Naive B cell (primary cell): ENCODE measurements at regions not wholly inside any gene's neighbourhood (a gene's known extent, or its start where the extent isn't known, plus 50 kb on each side); places are given as distances from the start of the nearest gene placed in this dataset.
A peak's percentile ranks its signal among the peaks of the same experiment; 100 is the strongest.
"Not testable (repeated sequence)": the region's sequence is repeated elsewhere in the genome, so short reads cannot be mapped to it uniquely, and the experiment has no call there.

ENCODE experiments used
- ATAC-seq, 2 donors: fragments of 150-1000 bp; cut with Tn5 transposase; 2 replicates each; pipeline ENCODE4 v1.10.0; 2021; ENCODE audit warnings: low read depth in 2 of 2, mild to moderate bottlenecking in 2 of 2, moderate library complexity in 2 of 2
- DNase-seq: peaks from one replicate; pipeline ENCODE4 v3.0.0; 2022
- H3K27ac Mint-ChIP-seq, 6 donors: one replicate each; pipeline ENCODE4 v1.8.0; 2020 to 2022; ENCODE audit warnings: mild to moderate bottlenecking in 6 of 6, mixed read lengths in 6 of 6, moderate library complexity in 5 of 6, inconsistent platforms in 2 of 6
- H3K27me3 Mint-ChIP-seq, 3 donors: one replicate each; pipeline ENCODE4 v1.8.0; 2021 to 2022; ENCODE audit warnings: mixed read lengths in 3 of 3, mild to moderate bottlenecking in 1 of 3
- H3K36me3 Mint-ChIP-seq, 2 donors: one replicate each; pipeline ENCODE4 v1.8.0; 2020 to 2022; ENCODE audit warnings: mixed read lengths in 2 of 2, inconsistent platforms in 1 of 2, mild to moderate bottlenecking in 1 of 2
- H3K4me1 Mint-ChIP-seq, 3 donors: one replicate each; pipeline ENCODE4 v1.8.0; 2020 to 2022; ENCODE audit warnings: mixed read lengths in 3 of 3, inconsistent platforms in 1 of 3, mild to moderate bottlenecking in 1 of 3, moderate library complexity in 1 of 3
- H3K4me3 Mint-ChIP-seq, 8 donors: one replicate each; pipeline ENCODE4 v1.8.0; 2020 to 2022; ENCODE audit warnings: mild to moderate bottlenecking in 8 of 8, mixed read lengths in 8 of 8, moderate library complexity in 8 of 8, inconsistent platforms in 2 of 8
- H3K9me3 Mint-ChIP-seq, 7 donors: one replicate each; pipeline ENCODE4 v1.8.0; 2020 to 2022; ENCODE audit warnings: mixed read lengths in 7 of 7, mild to moderate bottlenecking in 5 of 7, inconsistent platforms in 2 of 7, moderate library complexity in 1 of 7

DNA sequence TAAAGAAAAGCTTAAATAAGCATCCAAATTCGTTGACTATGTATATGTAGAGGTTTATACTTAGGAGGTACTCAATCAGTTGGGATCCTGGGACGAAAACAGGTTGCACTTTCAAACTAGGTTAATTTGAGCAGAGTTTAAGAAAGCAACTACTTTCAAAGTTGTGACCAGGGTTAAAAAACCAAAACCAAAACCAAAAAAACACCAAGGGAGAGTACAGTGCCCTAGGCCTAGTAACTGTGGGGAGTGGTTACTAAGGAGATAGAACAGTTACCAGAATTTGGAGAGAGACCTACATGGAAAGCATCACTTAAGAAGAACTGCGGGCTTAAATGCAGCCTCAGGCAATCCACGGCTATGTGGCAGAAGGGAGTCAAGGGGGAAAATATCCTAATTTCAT lies 148.3 kb downstream of the JRKL start:
- Mint-ChIP-seq H3K27me3 (no peaks in the 10 kb centered on the region), H3K27ac (no peak overlapping the region), H3K36me3 (no peaks in the 10 kb centered on the region), H3K9me3 (peaks cover 0 to 9% (median 7%) of the 10 kb centered on the region in 7 donors), H3K4me3 (no peak overlapping the region), H3K4me1 (no peaks in the 10 kb centered on the region)
- DNase-seq = no peak
- ATAC-seq = no peak

DNA sequence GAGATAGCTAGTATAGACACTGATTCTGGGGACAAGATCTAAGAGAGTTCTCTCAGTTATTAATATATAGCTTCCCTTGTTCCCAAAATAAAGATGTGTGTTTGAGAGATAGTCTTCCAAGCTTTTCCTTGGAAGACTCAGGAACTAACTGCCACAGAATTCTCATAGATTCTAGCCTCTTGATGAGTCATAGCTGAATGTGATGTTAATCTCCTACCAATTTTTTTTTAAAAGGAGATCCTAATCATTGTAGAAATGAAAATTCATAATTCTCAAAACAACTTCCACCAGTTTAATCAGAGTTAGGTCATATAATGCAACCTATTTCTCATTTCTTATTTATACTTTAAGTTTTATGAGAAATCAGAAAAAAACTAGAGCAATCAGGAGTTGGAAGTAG lies 148.8 kb downstream of the JRKL start:
- DNase-seq = no peak
- Mint-ChIP-seq H3K4me3 (no peak overlapping the region), H3K27me3 (no peaks in the 10 kb centered on the region), H3K4me1 (no peaks in the 10 kb centered on the region), H3K9me3 (peaks cover 0 to 5% (median 3%) of the 10 kb centered on the region in 7 donors), H3K36me3 (no peaks in the 10 kb centered on the region), H3K27ac (no peak overlapping the region)
- ATAC-seq = no peak

DNA sequence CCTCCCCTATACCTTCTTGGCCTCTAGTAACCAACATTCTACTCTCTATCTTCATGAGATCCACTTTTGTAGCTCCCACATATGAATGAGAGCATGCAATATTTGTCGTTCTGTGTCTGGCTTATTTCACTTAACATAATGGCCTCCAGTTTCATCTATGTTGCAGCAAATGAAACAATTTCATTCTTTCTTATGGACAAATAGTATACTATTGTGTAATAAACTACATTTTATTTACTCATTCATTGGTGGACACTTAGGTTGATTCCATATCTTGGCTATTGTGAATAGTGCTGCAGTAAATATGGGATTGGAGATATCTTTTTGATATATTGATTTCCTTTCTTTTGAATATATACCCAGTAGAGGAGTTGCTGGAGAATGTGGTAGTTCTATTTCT lies 151.1 kb downstream of the JRKL start:
- Mint-ChIP-seq H3K4me1 (no peaks in the 10 kb centered on the region), H3K9me3 (peaks cover 0 to 3% (median 0%) of the 10 kb centered on the region in 7 donors), H3K27me3 (peaks cover 0 to under 1% (median 0%) of the 10 kb centered on the region in 3 donors), H3K36me3 (no peaks in the 10 kb centered on the region), H3K4me3 (no peak overlapping the region), H3K27ac (no peak overlapping the region)
- ATAC-seq (no peak), DNase-seq (no peak)

GRCh38 chr11:96543177-96543576 lies 153.4 kb downstream of the JRKL start:
- no peaks in the 10 kb centered on the region for H3K4me1 Mint-ChIP-seq
- no peak overlapping the region for H3K4me3 Mint-ChIP-seq
- no peak for ATAC-seq
- H3K36me3 Mint-ChIP-seq = no peaks in the 10 kb centered on the region
- H3K9me3 Mint-ChIP-seq = peaks cover 0 to 3% (median 0%) of the 10 kb centered on the region in 7 donors
- H3K27ac Mint-ChIP-seq = no peak overlapping the region
- H3K27me3 Mint-ChIP-seq = peaks cover 0 to 8% (median 5%) of the 10 kb centered on the region in 3 donors
- no peak for DNase-seq

DNA sequence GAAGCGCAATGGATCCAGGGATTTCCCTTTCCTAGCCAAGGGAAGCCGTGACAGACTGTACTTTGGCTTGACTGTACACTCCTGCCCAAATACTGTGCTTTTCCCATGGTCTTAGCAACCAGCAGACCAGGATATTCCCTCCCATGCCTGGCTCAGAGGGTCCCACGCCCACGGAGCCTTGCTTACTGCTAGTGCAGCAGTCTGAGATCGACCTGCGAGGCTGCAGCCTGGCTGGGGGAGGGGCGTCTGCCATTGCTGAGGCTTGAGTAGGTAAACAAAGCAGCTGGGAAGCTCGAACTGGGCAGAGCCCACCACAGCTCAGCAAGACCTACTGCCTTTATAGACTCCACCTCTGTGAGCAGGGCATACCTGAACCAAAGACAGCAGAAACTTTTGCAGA lies 155.4 kb downstream of the JRKL start:
- H3K27ac Mint-ChIP-seq, H3K36me3 Mint-ChIP-seq, H3K4me1 Mint-ChIP-seq, DNase-seq, H3K27me3 Mint-ChIP-seq, H3K9me3 Mint-ChIP-seq, H3K4me3 Mint-ChIP-seq, ATAC-seq: not testable (repeated sequence)

DNA sequence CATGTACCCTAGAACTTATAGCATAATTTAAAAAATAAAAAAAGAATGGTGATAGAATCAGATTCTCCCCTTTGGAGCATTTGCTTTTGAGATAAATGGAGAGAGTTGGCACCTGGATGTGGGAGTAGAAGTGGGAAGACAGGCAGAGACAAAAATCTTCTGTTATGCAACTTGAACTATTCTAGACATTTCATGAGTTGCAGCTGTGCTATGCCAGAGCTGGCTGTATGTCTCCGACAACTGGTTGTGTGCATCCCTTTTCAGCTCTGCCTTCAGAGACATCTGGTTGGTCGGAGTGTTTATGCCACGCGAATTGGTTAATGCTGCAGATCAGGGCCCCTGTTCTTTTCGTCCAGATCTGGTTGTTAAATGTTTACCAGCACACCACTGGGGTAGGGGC lies 161.3 kb downstream of the JRKL start:
- Mint-ChIP-seq H3K36me3 (no peaks in the 10 kb centered on the region), H3K4me3 (no peak overlapping the region), H3K9me3 (peaks cover 0 to 4% (median 1%) of the 10 kb centered on the region in 7 donors), H3K4me1 (no peaks in the 10 kb centered on the region), H3K27me3 (peaks cover 0 to 6% (median 1%) of the 10 kb centered on the region in 3 donors), H3K27ac (no peak overlapping the region)
- DNase-seq (no peak), ATAC-seq (no peak)

- no peak overlapping the region for H3K4me3 Mint-ChIP-seq
- peaks cover 0 to 7% (median 2%) of the 10 kb centered on the region in 7 donors for H3K9me3 Mint-ChIP-seq
- ATAC-seq (no peak), DNase-seq (no peak)
- no peaks in the 10 kb centered on the region for H3K36me3 Mint-ChIP-seq
- no peak overlapping the region for H3K27ac Mint-ChIP-seq
- H3K4me1 Mint-ChIP-seq = no peaks in the 10 kb centered on the region
- H3K27me3 Mint-ChIP-seq = no peaks in the 10 kb centered on the region
Observed at GRCh38 chr11:96554236-96554820, 164.5 kb downstream of the JRKL start.

DNA sequence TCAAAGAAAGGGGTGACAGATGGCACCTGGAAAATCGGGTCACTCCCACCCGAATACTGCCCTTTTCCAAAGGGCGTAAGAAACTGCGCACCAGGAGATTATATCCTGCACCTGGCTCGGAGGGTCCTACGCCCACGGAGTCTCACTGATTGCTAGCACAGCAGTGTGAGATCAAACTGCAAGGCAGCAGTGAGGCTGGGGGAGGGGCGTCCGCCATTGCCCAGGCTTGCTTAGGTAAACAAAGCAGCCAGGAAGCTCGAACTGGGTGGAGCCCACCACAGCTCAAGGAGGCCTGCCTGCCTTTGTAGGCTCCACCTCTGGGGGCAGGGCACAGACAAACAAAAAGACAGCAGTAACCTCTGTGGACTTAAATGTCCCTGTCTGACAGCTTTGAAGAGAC lies 166.0 kb downstream of the JRKL start:
- DNase-seq, H3K36me3 Mint-ChIP-seq, H3K4me3 Mint-ChIP-seq, H3K27ac Mint-ChIP-seq, ATAC-seq, H3K9me3 Mint-ChIP-seq, H3K27me3 Mint-ChIP-seq, H3K4me1 Mint-ChIP-seq: not testable (repeated sequence)

GRCh38 chr11:96560727-96561126 lies 170.9 kb downstream of the JRKL start:
- H3K4me1 Mint-ChIP-seq, H3K27ac Mint-ChIP-seq, ATAC-seq, H3K27me3 Mint-ChIP-seq, H3K9me3 Mint-ChIP-seq, H3K4me3 Mint-ChIP-seq, DNase-seq, H3K36me3 Mint-ChIP-seq: not testable (repeated sequence)

DNA sequence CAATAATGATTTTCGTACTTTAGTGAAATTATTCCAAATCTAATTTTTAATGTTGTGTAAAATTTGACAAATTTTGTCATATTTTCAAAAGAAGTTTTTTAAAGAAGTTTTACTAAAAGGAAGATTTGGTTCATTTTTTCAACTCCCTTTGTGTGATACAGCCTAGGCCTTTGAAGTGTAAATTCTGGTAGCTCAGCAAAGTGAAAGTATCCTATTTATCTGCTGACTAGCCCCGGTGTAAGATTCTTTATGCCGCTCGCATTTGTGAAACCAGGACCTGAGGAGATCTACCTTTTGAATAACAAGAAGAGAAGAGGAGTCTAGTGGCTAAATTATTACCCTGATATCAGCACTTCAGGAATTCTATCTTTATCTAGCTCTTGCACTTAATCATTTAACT lies 177.4 kb downstream of the JRKL start:
- H3K27me3 Mint-ChIP-seq = no peaks in the 10 kb centered on the region
- peaks cover 0 to 2% (median 0%) of the 10 kb centered on the region in 7 donors for H3K9me3 Mint-ChIP-seq
- H3K36me3 Mint-ChIP-seq = no peaks in the 10 kb centered on the region
- no peak overlapping the region for H3K27ac Mint-ChIP-seq
- no peak for DNase-seq
- H3K4me3 Mint-ChIP-seq = no peak overlapping the region
- no peaks in the 10 kb centered on the region for H3K4me1 Mint-ChIP-seq
- ATAC-seq = peak in 1 of 2 donors; percentile 45

DNA sequence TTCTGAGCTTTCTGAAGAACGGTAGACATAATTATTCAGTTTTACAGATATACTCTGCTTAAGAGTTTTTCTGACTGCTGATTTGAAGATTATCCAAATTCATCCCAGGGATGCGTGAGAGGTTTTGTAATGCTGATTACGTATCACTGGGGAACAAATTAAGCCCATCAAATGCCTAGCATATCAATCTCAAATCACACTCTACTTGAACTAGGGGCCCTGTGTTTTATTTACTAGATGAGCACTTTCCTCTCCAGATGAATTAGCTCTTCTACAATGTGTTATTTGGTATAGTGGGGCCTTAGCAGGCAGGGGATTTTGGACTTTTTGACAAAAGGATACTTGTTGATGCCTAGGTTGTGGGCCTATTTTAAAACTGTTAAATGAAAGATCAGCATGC lies 177.9 kb downstream of the JRKL start:
- Mint-ChIP-seq H3K36me3 (no peaks in the 10 kb centered on the region), H3K4me3 (no peak overlapping the region), H3K4me1 (no peaks in the 10 kb centered on the region), H3K9me3 (peaks cover 0 to 2% (median 0%) of the 10 kb centered on the region in 7 donors), H3K27me3 (no peaks in the 10 kb centered on the region), H3K27ac (no peak overlapping the region)
- DNase-seq = no peak
- no peak for ATAC-seq

- Mint-ChIP-seq H3K4me1 (no peaks in the 10 kb centered on the region), H3K27ac (no peak overlapping the region), H3K9me3 (peaks cover 0 to 2% (median 0%) of the 10 kb centered on the region in 7 donors), H3K4me3 (no peak overlapping the region), H3K27me3 (peaks cover 0 to 4% (median 0%) of the 10 kb centered on the region in 3 donors), H3K36me3 (no peaks in the 10 kb centered on the region)
- ATAC-seq (no peak), DNase-seq (no peak)
Observed at GRCh38 chr11:96576383-96576782, 186.6 kb downstream of the JRKL start.

DNA sequence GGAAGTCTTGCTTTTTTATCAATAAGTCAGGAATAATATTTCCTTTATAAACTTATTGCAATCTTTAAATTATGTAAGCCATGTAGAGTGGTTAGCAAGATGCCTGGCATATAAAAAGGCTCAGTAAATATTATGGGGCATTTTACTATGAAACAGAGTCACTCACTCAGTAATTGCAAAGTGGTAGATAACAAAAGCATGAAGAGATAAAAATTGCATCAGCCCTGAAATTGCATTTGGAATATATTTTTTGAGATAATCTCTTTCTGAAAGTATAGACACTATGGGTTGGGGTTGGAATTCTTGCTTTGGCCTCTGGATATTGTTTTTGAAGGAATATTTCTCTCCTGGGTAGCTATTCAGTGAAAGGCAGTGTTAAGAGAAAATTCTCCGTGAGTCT lies 188.6 kb downstream of the JRKL start:
- no peak overlapping the region for H3K27ac Mint-ChIP-seq
- H3K9me3 Mint-ChIP-seq = peaks cover 0 to 9% (median 2%) of the 10 kb centered on the region in 7 donors
- DNase-seq (no peak), ATAC-seq (no peak)
- H3K4me3 Mint-ChIP-seq = no peak overlapping the region
- peaks cover 0 to 4% (median 0%) of the 10 kb centered on the region in 3 donors for H3K27me3 Mint-ChIP-seq
- no peaks in the 10 kb centered on the region for H3K4me1 Mint-ChIP-seq
- H3K36me3 Mint-ChIP-seq = no peaks in the 10 kb centered on the region

DNA sequence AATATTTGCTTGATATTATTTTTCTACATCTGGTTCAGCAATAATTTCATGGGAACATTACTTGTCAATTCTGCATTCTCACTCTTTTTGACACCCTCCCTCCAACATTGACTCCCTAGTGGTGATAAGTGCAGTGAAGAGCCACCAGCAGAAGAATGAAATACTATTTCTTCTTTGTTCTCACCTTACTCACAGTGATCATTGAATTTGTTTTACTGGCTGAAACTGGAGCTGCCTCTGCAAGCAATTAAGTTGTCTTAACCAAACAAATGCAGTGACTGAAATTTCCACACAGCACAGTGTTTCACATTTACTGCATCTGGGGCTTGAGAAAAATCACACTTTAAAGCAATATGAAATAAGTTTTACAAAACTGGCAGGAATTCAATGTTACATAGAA lies 189.8 kb downstream of the JRKL start:
- ATAC-seq = no peak

More for the DNA sequence above, 189.8 kb downstream of the JRKL start:
- Mint-ChIP-seq H3K4me3 (no peak overlapping the region), H3K27me3 (peaks cover 0 to 4% (median 0%) of the 10 kb centered on the region in 3 donors), H3K4me1 (no peaks in the 10 kb centered on the region), H3K36me3 (no peaks in the 10 kb centered on the region), H3K27ac (no peak overlapping the region), H3K9me3 (peaks cover 0 to 12% (median 4%) of the 10 kb centered on the region in 7 donors)
- no peak for DNase-seq
